ENCODE measurements at regions not wholly inside any gene's neighbourhood (a gene's known extent, or its start where the extent isn't known, plus 50 kb on each side); places are given as distances from the start of the nearest gene placed in this dataset.

DNA sequence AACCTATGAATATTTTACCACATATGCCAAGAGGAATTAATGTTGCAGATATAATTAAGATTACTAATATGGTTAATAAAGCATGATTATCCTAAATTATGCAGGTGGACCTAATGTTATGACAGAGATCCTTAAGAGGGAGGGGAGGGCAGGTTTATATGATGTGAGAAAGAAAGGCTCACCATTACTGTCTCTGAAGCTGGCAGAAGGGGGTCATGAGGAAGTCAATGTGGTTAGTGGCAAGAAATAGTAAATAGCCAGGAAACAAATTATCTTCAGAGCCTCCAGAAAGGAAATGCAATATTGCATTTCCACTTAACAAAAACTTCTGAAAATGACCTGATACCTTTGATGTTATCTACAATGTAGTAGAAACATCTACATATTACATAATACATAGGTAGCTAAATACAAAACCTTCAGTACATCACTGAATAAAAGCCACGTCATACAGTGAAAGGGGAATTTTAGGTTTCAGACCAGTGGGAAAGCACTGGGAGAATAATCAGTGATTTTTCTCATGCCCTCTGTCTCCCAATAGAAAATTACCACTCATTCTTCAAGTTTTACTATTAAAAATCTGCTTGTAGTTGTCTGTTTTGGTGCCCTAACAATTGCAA, 609.2 kb downstream of the SPOCK3 start (continued):
- TF ChIP-seq SMC3 (IDR thresholded peaks at IDR 0.05) (no peak), TP53 (CRISPR knock-in tag; IDR thresholded peaks at IDR 0.05) (no peak)

DNA sequence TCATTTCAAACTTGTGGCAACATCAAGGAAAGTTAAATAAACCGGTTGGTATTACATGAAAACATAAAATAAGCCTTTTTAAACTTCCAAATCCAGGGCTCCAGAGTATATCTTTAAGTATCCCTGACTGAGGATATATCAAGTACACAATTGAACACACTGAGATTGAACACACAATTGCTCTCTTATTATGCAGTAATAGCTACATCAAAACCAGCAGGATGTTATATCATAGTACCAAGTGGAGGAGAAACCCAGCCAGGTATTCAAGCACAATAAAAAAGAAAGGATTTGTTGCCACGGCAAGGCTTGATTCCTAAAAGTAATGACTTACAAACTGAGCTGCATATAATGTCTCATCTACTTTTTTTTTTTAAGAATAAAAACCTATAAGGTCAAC, 605.8 kb downstream of the SPOCK3 start:
- H3K4me2 ChIP-seq = no peak overlapping the region
- ATAC-seq = no peak
- no peak overlapping the region for H3K4me3 ChIP-seq
- FAIRE-seq = no peak
- no peaks in the 10 kb centered on the region for H3K4me1 ChIP-seq
- TF ChIP-seq CBX2 (IDR thresholded peaks at IDR 0.05; ENCODE audit: borderline replicate concordance, low read depth) (no peak), MYC (IDR thresholded peaks at IDR 0.05; ENCODE audit: borderline replicate concordance, low read length) (no peak), EHMT2 (IDR thresholded peaks at IDR 0.05; ENCODE audit: low read depth) (no peak), CBX8 (IDR thresholded peaks at IDR 0.05) (no peak), RFX5 (IDR thresholded peaks at IDR 0.05) (no peak), ZFP36 (IDR thresholded peaks at IDR 0.05; ENCODE audit: borderline replicate concordance, partially characterized antibody) (no peak), JUN (IDR thresholded peaks at IDR 0.05) (no peak), EHF (CRISPR knock-in tag; IDR thresholded peaks at IDR 0.05) (no peak), ZC3H11A (IDR thresholded peaks at IDR 0.05) (no peak), HDAC2 (IDR thresholded peaks at IDR 0.05) (no peak), PHF8 (IDR thresholded peaks at IDR 0.05; ENCODE audit: borderline replicate concordance, low read depth) (no peak), ZNF302 (CRISPR knock-in tag; IDR thresholded peaks at IDR 0.05) (no peak)
- TF ChIP-seq, protein P1, sequence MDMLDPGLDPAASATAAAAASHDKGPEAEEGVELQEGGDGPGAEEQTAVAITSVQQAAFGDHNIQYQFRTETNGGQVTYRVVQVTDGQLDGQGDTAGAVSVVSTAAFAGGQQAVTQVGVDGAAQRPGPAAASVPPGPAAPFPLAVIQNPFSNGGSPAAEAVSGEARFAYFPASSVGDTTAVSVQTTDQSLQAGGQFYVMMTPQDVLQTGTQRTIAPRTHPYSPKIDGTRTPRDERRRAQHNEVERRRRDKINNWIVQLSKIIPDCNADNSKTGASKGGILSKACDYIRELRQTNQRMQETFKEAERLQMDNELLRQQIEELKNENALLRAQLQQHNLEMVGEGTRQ (IDR thresholded peaks at IDR 0.05) = no peak
- TF ChIP-seq, protein P2, sequence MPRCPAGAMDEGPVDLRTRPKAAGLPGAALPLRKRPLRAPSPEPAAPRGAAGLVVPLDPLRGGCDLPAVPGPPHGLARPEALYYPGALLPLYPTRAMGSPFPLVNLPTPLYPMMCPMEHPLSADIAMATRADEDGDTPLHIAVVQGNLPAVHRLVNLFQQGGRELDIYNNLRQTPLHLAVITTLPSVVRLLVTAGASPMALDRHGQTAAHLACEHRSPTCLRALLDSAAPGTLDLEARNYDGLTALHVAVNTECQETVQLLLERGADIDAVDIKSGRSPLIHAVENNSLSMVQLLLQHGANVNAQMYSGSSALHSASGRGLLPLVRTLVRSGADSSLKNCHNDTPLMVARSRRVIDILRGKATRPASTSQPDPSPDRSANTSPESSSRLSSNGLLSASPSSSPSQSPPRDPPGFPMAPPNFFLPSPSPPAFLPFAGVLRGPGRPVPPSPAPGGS (IDR thresholded peaks at IDR 0.05) = no peak
- 11% methylated on average over 2 of the region's 2 CpGs for WGBS (ENCODE audit: missing lambda C conversion rate)
- H3K27ac ChIP-seq = no peak overlapping the region
- ChIA-PET CTCF (no interaction called here), POLR2A (no interaction called here)
- DNase-seq (ENCODE audit: low read depth in 1 of 2, low spot score in 1 of 2) = no peak
- no peaks in the 10 kb centered on the region for H3K9me3 ChIP-seq

DNA sequence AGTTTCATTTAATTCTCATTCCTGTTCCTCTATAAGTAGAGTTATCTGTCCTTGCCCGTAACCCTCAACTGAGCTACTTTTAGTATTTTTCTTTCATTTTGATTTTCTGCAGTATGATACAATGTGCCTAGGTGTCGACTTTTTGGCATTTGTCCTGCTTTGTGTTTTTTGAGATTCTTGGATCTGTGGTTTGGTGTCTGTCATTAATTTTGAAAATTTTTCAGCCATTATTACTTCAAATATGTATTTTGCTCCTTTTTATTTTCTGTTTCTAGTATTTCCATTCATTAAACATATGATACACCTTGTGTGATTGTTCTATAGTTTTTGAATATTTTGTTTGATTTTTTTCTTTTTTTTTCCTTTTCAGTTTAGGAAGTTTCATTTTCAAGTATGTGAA, 598.9 kb downstream of the SPOCK3 start:
- no peak for TF ChIP-seq HEYL (CRISPR knock-in tag; IDR thresholded peaks at IDR 0.05)
- FAIRE-seq = no peak
- ATAC-seq = no peak
- POLR2A ChIA-PET = no interaction called here
- no peaks in the 10 kb centered on the region for H3K9me3 ChIP-seq
- 36% methylated on average over 2 of the region's 2 CpGs for whole genome bisulfite sequencing (ENCODE audit: missing lambda C conversion rate)
- DNase-seq (ENCODE audit: low read depth in 1 of 2, low spot score in 1 of 2) = no peak
- no peak overlapping the region for H3K4me2 ChIP-seq
- H3K27ac ChIP-seq = no peak overlapping the region
- CTCF ChIA-PET = no interaction called here
- H3K4me3 ChIP-seq = no peak overlapping the region
- H3K4me1 ChIP-seq = no peaks in the 10 kb centered on the region

DNA sequence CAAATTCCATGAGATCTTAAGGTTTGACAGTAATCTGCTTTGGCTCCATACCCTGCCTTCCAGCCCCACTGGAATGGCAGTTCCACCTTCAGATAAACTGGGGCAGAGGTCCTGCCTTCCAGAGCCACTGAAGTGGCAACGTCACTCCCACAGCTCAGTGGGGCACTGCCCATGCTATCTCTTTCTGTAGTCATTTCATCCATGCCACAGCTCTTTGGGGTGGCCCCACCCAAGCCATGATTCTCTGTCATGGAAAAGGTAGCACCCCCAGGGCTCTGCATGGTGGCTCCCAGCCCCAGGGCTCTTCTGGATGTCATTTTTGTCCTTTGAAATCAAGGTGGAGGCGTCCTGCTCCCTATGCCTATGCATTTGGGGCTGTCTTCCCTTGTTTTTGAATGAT, 596.5 kb downstream of the SPOCK3 start:
- ChIA-PET POLR2A (no interaction called here), CTCF (no interaction called here)
- Histone ChIP-seq H3K27ac (no peak overlapping the region), H3K4me1 (no peaks in the 10 kb centered on the region), H3K9me3 (no peaks in the 10 kb centered on the region), H3K4me3 (no peak overlapping the region), H3K4me2 (no peak overlapping the region)
- DNase-seq (ENCODE audit: low read depth in 1 of 2, low spot score in 1 of 2) (no peak), FAIRE-seq (no peak), ATAC-seq (no peak)
- 23% methylated on average over 2 of the region's 2 CpGs for WGBS (ENCODE audit: missing lambda C conversion rate)
- no peak for TF ChIP-seq RAD21 (conservative IDR thresholded peaks at IDR 0.05 in 1 of 2, IDR thresholded peaks at IDR 0.05 in 1 of 2)
- no peak for TF ChIP-seq HOXB13 (CRISPR knock-in tag; IDR thresholded peaks at IDR 0.05; ENCODE audit: low read depth)
- no peak for TF ChIP-seq EHMT2 (IDR thresholded peaks at IDR 0.05; ENCODE audit: low read depth)
- no peak for TF ChIP-seq RARB (CRISPR knock-in tag; IDR thresholded peaks at IDR 0.05)
- TF ChIP-seq, protein P1 (IDR thresholded peaks at IDR 0.05) = no peak
- no peak for TF ChIP-seq ZFP36 (IDR thresholded peaks at IDR 0.05; ENCODE audit: borderline replicate concordance, partially characterized antibody)
